ENCODE measurements at regions not wholly inside any gene's neighbourhood (a gene's known extent, or its start where the extent isn't known, plus 50 kb on each side); places are given as distances from the start of the nearest gene placed in this dataset.

GRCh38 chr3:147655236-147655635 lies 246.1 kb downstream of the ZIC1 start:
- TF ChIP-seq CTCF (IDR thresholded peaks at IDR 0.05) (no peak), POLR2A (IDR thresholded peaks at IDR 0.05) (no peak)
